ENCODE measurements at regions not wholly inside any gene's neighbourhood (a gene's known extent, or its start where the extent isn't known, plus 50 kb on each side); places are given as distances from the start of the nearest gene placed in this dataset.

DNA sequence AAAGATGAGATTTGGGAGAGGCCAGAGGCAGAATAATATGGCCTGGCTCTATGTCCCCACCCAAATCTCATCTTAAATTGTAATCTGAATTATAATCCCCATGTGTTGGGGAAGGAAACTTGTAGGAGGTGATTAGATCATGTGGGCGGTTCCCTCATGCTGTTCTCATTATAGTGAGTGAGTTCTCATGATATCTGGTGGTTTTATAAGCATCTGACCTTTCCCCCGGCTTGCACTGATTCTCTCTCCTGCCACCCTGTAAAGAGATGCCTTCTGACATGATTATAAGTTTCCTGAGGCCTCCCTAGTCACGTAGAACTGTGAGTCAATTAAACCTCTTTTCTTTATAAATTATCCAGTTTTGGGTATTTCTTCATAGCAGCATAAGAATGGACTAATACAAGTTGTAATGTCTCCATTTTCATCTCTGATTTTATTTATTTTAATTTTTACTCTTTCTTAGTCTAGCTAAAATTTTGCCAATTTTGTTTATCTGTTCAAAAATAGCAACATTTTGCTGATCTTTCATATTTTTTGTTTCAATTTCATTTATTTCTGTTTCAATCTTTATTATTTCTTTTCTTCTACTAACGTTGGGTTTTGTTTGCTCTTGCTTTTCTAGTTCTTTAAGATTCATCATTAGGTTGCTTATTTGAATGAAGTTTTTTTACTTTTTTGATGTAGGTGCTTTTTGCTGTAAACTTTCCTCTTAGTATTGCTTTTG lies 67.0 kb upstream of the ZRANB2 start:
- WGBS, 2 donors, result 77 to 84% methylated on average over 4 of the region's 4 CpGs
- ATAC-seq (ENCODE audit: insufficient read depth, low FRiP score), result no peak
- TF ChIP-seq, protein P1, sequence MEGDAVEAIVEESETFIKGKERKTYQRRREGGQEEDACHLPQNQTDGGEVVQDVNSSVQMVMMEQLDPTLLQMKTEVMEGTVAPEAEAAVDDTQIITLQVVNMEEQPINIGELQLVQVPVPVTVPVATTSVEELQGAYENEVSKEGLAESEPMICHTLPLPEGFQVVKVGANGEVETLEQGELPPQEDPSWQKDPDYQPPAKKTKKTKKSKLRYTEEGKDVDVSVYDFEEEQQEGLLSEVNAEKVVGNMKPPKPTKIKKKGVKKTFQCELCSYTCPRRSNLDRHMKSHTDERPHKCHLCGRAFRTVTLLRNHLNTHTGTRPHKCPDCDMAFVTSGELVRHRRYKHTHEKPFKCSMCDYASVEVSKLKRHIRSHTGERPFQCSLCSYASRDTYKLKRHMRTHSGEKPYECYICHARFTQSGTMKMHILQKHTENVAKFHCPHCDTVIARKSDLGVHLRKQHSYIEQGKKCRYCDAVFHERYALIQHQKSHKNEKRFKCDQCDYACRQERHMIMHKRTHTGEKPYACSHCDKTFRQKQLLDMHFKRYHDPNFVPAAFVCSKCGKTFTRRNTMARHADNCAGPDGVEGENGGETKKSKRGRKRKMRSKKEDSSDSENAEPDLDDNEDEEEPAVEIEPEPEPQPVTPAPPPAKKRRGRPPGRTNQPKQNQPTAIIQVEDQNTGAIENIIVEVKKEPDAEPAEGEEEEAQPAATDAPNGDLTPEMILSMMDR (IDR thresholded peaks at IDR 0.05; ENCODE audit: control extremely low read depth, extremely low read depth), result no peak

DNA sequence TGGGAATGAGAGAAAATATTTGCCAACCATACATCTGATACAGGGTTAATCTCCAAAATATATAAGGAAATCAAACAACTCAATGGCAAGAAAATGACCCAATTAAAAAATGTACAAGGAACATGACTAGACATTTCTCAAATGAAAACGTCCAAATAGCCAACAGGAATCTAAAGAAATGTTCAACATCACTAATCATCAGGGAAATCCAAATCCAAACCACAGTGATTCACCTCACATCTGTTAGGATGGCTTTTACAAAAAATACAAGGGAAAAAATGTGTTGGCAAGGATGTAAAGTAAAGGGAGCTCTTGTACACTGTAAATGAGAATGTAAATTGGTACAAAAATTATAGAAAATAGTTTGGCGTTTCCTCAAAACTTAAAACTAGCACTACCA lies 54.7 kb upstream of the ZRANB2 start:
- no peak for ATAC-seq (ENCODE audit: insufficient read depth, low FRiP score)
- H3K9me3 ChIP-seq (ENCODE audit: control insufficient read depth in 4 of 4, insufficient read depth in 3 of 4, low read length in 3 of 4), result peaks cover 0 to 11% (median 3%) of the 10 kb centered on the region in 4 donors
- TF ChIP-seq, protein P1 (IDR thresholded peaks at IDR 0.05; ENCODE audit: control extremely low read depth, extremely low read depth), result no peak

More for the DNA sequence above, 67.0 kb upstream of the ZRANB2 start:
- Histone ChIP-seq H3K27me3 (ENCODE audit: control insufficient read depth in 3 of 3, insufficient read depth in 3 of 3, low read length in 2 of 3) (no peaks in the 10 kb centered on the region), H3K9ac (ENCODE audit: insufficient read depth in 1 of 2, low read length in 2 of 2) (no peak overlapping the region), H3K4me1 (ENCODE audit: control insufficient read depth in 5 of 5, insufficient read depth in 5 of 5, low read length in 5 of 5) (no peaks in the 10 kb centered on the region), H3K4me3 (no peak overlapping the region), H3K36me3 (ENCODE audit: control insufficient read depth in 4 of 4, insufficient read depth in 4 of 4, low read length in 4 of 4) (no peaks in the 10 kb centered on the region), H3K9me3 (ENCODE audit: control insufficient read depth in 4 of 4, insufficient read depth in 3 of 4, low read length in 3 of 4) (peaks cover 0 to 5% (median 0%) of the 10 kb centered on the region in 4 donors), H3K27ac (ENCODE audit: low read depth in 1 of 2, low read length in 1 of 2) (no peak overlapping the region)
- no peak for DNase-seq

More for the DNA sequence above, 54.7 kb upstream of the ZRANB2 start:
- Histone ChIP-seq H3K27me3 (ENCODE audit: control insufficient read depth in 3 of 3, insufficient read depth in 3 of 3, low read length in 2 of 3) (no peaks in the 10 kb centered on the region), H3K27ac (ENCODE audit: low read depth in 1 of 2, low read length in 1 of 2) (no peak overlapping the region), H3K4me1 (ENCODE audit: control insufficient read depth in 5 of 5, insufficient read depth in 5 of 5, low read length in 5 of 5) (no peaks in the 10 kb centered on the region), H3K36me3 (ENCODE audit: control insufficient read depth in 4 of 4, insufficient read depth in 4 of 4, low read length in 4 of 4) (no peaks in the 10 kb centered on the region), H3K9ac (ENCODE audit: insufficient read depth in 1 of 2, low read length in 2 of 2) (no peak overlapping the region), H3K4me3 (no peak overlapping the region)
- no peak for DNase-seq
- WGBS, 2 donors, result 78% methylated on average over 2 of the region's 2 CpGs
